ENCODE measurements at regions not wholly inside any gene's neighbourhood (a gene's known extent, or its start where the extent isn't known, plus 50 kb on each side); places are given as distances from the start of the nearest gene placed in this dataset.

GRCh38 chr16:86367291-86368072, 142.8 kb upstream of the FOXF1 start:
- no peak for DNase-seq (ENCODE audit: low spot score in 2 of 2)
- TF ChIP-seq POLR2A (IDR thresholded peaks at IDR 0.05) (no peak), CTCF (IDR thresholded peaks at IDR 0.05) (no peak)
- WGBS, 2 donors: 73 to 74% methylated on average over 12 of the region's 12 CpGs
- H3K4me3 ChIP-seq (ENCODE audit: low read depth, poor library complexity, severe bottlenecking): no peak overlapping the region
- intact Hi-C loops (cut with DNase I; ENCODE audit: low total_unique reads): no loop called here

- WGBS, 2 donors: 71 to 83% methylated on average over 12 of the region's 12 CpGs
- no peak for DNase-seq (ENCODE audit: low spot score in 2 of 2)
- no peak for TF ChIP-seq POLR2A (IDR thresholded peaks at IDR 0.05)
- no peak for TF ChIP-seq CTCF (IDR thresholded peaks at IDR 0.05)
- H3K4me3 ChIP-seq (ENCODE audit: low read depth, poor library complexity, severe bottlenecking): no peak overlapping the region
- intact Hi-C loops (cut with DNase I; ENCODE audit: low total_unique reads): no loop called here
Measured at GRCh38 chr16:86368261-86368660, 142.1 kb upstream of the FOXF1 start.

- WGBS, 2 donors: 79 to 80% methylated on average over 6 of the region's 6 CpGs
- intact Hi-C loops (cut with DNase I; ENCODE audit: low total_unique reads): no loop called here
- H3K4me3 ChIP-seq (ENCODE audit: low read depth, poor library complexity, severe bottlenecking): no peak overlapping the region
- TF ChIP-seq POLR2A (IDR thresholded peaks at IDR 0.05) (no peak), CTCF (IDR thresholded peaks at IDR 0.05) (no peak)
- DNase-seq (ENCODE audit: low spot score in 2 of 2): no peak
Measured at GRCh38 chr16:86370062-86370461, 140.3 kb upstream of the FOXF1 start.

DNA sequence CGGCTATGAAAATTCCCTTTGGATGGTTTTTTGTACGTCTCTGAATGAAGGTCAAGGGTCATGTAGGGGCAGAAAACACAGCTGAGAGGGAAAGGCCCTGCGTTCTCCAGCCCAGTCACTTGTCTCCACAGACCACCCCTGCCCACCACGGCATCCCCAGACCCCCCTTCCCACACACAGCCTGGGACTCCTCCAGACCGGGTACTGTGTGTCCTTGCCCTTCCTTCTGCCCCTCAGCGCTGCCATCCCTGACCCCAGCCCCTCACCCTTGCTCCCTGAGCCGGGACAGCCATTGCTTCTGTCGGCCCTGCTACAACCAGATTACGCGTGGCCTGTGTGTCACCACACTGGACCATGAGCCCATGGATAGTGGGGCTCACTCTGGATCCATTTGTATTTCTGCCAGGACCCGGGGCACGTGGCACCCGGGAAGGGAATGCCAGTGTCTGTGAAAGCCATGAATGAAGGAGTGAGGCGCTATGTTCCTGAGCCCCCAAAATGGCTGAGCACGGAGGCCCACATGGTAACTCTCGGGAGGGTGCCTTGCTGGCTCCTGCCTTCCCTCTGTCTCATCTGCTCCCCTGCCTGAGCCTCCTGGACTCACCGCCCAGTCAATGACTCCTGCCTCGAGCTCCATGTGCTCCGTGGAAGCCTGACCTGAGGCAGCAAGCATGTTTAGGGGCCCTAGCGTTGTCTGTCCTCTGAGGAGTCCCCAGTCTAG, 139.1 kb upstream of the FOXF1 start:
- intact Hi-C loops (cut with DNase I; ENCODE audit: low total_unique reads): no loop called here
- DNase-seq (ENCODE audit: low spot score in 2 of 2): no peak
- 68 to 69% methylated on average over 20 of the region's 20 CpGs for WGBS, 2 donors
- no peak for TF ChIP-seq POLR2A (IDR thresholded peaks at IDR 0.05)
- no peak for TF ChIP-seq CTCF (IDR thresholded peaks at IDR 0.05)
- no peak overlapping the region for H3K4me3 ChIP-seq (ENCODE audit: low read depth, poor library complexity, severe bottlenecking)

DNA sequence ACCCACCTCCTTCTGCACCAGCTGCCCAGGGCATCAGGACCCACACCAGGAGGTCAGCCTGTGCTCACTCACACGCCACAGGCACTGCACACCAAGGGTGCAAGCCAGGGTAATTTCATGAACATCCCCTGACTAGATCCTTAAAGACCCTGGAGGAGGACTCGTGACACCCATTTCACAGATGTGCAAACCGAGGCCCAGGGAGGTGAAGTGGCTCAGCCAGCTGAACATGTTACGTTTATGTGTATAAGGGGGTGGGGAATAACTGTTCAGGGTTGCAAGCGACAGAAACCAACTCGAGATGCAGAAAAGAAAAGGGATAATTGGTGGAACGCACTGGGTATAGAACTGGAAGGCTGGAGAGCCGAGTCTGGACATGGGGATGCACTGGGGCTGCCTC, 138.1 kb upstream of the FOXF1 start:
- no peak overlapping the region for H3K4me3 ChIP-seq (ENCODE audit: low read depth, poor library complexity, severe bottlenecking)
- DNase-seq (ENCODE audit: low spot score in 2 of 2): no peak
- intact Hi-C loops (cut with DNase I; ENCODE audit: low total_unique reads): no loop called here
- WGBS, 2 donors: 85 to 88% methylated on average over 7 to 8 of the region's 8 CpGs
- TF ChIP-seq CTCF (IDR thresholded peaks at IDR 0.05): no peak
- no peak for TF ChIP-seq POLR2A (IDR thresholded peaks at IDR 0.05)

Measured in lower leg skin (tissue), 4 donors.